ENCODE measurements at regions not wholly inside any gene's neighbourhood (a gene's known extent, or its start where the extent isn't known, plus 50 kb on each side); places are given as distances from the start of the nearest gene placed in this dataset.

- peak; percentile 55 for DNase-seq (ENCODE audit: low read depth)
Measured at GRCh38 chr14:83196236-83196635, 1662.6 kb upstream of the SEL1L start.

- no peak for DNase-seq (ENCODE audit: low read depth)
Measured at GRCh38 chr14:83197271-83197670, 1663.6 kb upstream of the SEL1L start.

GRCh38 chr14:83207550-83207949 lies 1673.9 kb upstream of the SEL1L start:
- no peak for DNase-seq (ENCODE audit: low read depth)

- DNase-seq (ENCODE audit: low read depth), result no peak
Measured at GRCh38 chr14:83208341-83208740, 1674.7 kb upstream of the SEL1L start.

- DNase-seq (ENCODE audit: low read depth), result peak; percentile 94
Measured at GRCh38 chr14:83217492-83217891, 1683.8 kb upstream of the SEL1L start.

GRCh38 chr14:83247924-83248639 lies 1714.4 kb upstream of the SEL1L start:
- DNase-seq (ENCODE audit: low read depth), result no peak

- no peak for DNase-seq (ENCODE audit: low read depth)
Measured at GRCh38 chr14:83251402-83251801, 1717.7 kb upstream of the SEL1L start.

GRCh38 chr14:83253870-83254269 lies 1720.2 kb upstream of the SEL1L start:
- DNase-seq (ENCODE audit: low read depth), result no peak

- peak; percentile 4 for DNase-seq (ENCODE audit: low read depth)
Measured at GRCh38 chr14:83255015-83255726, 1721.5 kb upstream of the SEL1L start.

- no peak for DNase-seq (ENCODE audit: low read depth)
Measured at GRCh38 chr14:83255727-83256090, 1722.1 kb upstream of the SEL1L start.

GRCh38 chr14:83257466-83258439 lies 1724.1 kb upstream of the SEL1L start:
- no peak for DNase-seq (ENCODE audit: low read depth)

GRCh38 chr14:83260751-83261150 lies 1727.1 kb upstream of the SEL1L start:
- DNase-seq (ENCODE audit: low read depth), result peak; percentile 51

- no peak for DNase-seq (ENCODE audit: low read depth)
Measured at GRCh38 chr14:83269583-83269982, 1735.9 kb upstream of the SEL1L start.

- DNase-seq (ENCODE audit: low read depth), result no peak
Measured at GRCh38 chr14:83271663-83272062, 1738.0 kb upstream of the SEL1L start.

GRCh38 chr14:83280719-83281118 lies 1747.1 kb upstream of the SEL1L start:
- DNase-seq (ENCODE audit: low read depth), result no peak

GRCh38 chr14:83282706-83283105 lies 1749.1 kb upstream of the SEL1L start:
- DNase-seq (ENCODE audit: low read depth), result no peak

GRCh38 chr14:83287300-83287699 lies 1753.6 kb upstream of the SEL1L start:
- DNase-seq (ENCODE audit: low read depth), result no peak

- DNase-seq (ENCODE audit: low read depth), result no peak
Measured at GRCh38 chr14:83289390-83289789, 1755.7 kb upstream of the SEL1L start.

GRCh38 chr14:83289896-83290295 lies 1756.2 kb upstream of the SEL1L start:
- peak; percentile 9 for DNase-seq (ENCODE audit: low read depth)

- DNase-seq (ENCODE audit: low read depth), result no peak
Measured at GRCh38 chr14:83290447-83290846, 1756.8 kb upstream of the SEL1L start.

GRCh38 chr14:83291714-83292113 lies 1758.1 kb upstream of the SEL1L start:
- DNase-seq (ENCODE audit: low read depth), result peak; percentile 31

GRCh38 chr14:83294941-83295340 lies 1761.3 kb upstream of the SEL1L start:
- DNase-seq (ENCODE audit: low read depth), result peak; percentile 67

GRCh38 chr14:83297361-83297760 lies 1763.7 kb upstream of the SEL1L start:
- no peak for DNase-seq (ENCODE audit: low read depth)

Measured in iris pigment epithelial cell (primary cell).